HG02870 (cell line): ENCODE measurements at regions not wholly inside any gene's neighbourhood (a gene's known extent, or its start where the extent isn't known, plus 50 kb on each side); places are given as distances from the start of the nearest gene placed in this dataset.
"Not testable (repeated sequence)": the region's sequence is repeated elsewhere in the genome, so short reads cannot be mapped to it uniquely, and the experiment has no call there.

Experiments used
- ATAC-seq: cut with Tn5 transposase; IDR thresholded peaks from one replicate; pipeline ENCODE4 v1.9.1; 2021; ENCODE audit warnings: mild to moderate bottlenecking, moderate library complexity; ENCODE audit not compliant: unreplicated experiment

DNA sequence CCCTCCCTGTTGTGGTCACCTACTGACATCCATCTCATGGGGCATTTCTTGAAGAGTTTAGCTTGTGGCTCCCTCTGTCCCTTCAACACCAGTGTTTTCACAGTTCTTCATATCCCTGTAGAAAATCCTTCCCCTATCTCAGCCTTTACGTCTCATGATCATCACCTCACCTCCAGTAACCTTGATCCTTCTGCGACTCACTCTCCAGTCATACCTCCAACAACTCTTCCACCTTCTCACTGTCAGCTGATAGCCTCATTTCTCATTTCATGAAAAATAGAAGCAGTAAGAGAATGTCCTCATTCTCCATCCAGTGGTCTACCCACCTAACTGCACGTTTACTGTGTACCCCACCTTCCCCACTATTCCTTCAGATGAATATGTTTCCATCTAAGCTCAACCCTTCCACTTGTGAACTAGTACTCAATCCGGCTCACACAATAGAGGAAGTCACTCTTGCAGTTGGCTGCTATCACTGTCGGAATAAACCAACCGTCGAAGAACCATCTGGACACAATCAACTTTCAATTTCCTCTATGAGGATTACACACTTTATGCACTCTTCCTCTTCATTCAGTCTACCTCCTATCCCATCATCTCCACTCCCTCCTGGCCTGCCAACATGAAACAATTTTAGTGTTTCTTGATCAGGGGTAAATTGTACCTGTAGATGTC is 256.0 kb downstream of the AHR start:
- ATAC-seq = no peak

DNA sequence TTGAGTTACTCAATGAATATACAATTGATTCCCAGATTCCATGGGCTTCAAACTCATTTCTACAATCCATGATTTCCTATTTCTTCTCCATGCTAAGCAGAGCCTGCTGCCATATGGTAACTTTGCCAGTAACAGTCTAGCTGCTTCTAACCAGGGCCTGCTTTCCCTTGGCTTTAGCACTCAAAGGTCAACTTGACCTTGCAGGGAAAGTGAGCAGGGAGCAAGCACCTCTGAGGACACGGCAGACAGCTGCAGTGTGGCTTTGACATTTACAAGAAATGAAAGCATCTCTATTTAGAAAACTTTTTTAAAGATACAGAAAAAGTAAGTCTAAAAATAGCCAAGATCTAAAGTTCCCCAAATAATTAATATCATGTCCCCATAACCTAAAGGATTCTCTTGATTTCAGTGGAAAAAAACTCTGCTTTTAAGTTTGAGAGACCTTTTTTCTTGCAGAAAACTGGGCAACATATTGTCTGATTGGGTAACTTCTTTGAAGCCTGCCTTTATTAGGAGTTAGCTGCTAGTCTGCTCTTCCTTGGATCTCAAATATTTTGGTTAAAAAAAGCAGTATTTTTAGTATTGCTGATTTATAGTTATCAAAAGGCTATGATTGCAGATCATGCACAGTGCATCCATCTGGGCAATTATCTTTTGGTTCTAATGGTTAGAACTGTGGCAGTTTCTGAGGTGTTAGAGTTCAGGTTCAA is 257.9 kb downstream of the AHR start:
- no peak for ATAC-seq

DNA sequence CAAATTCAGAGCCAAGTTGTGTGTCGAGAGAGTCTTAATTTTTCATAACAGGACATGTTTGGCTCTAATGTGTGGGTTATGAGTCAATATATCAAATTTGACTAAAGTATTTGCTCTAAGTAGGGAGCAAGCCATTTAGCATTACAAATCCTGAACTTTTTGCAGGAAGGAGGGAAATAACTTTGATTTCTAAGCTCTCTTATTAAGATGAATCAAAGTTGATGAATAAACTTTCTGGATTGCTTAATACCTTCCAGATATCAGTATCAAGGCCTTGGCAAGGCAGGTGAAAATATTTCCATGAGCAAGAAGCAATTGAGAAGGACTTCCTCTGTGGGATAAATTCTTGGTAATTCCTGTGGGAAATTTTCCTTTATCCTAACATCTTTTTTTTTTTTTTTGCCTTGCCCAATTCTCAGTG is 258.8 kb downstream of the AHR start:
- ATAC-seq = no peak

DNA sequence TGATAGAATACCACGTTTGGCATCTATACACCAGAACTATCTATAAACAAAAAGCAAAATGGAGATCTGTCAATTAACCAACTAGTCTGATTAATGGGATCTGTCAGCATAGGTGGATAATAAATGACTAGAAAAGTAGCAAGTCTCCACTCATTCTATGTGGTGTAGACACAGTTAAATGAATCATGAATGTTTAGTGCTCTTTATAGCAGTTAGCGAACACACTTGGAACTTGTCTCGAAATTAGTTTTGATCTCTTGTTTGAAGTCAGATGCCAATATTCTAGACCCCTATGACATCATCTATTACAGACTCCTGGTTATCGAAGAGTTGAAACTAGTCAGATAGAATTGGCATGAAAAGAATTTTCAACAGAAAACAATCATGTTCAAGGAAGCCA is 259.7 kb downstream of the AHR start:
- ATAC-seq = no peak

DNA sequence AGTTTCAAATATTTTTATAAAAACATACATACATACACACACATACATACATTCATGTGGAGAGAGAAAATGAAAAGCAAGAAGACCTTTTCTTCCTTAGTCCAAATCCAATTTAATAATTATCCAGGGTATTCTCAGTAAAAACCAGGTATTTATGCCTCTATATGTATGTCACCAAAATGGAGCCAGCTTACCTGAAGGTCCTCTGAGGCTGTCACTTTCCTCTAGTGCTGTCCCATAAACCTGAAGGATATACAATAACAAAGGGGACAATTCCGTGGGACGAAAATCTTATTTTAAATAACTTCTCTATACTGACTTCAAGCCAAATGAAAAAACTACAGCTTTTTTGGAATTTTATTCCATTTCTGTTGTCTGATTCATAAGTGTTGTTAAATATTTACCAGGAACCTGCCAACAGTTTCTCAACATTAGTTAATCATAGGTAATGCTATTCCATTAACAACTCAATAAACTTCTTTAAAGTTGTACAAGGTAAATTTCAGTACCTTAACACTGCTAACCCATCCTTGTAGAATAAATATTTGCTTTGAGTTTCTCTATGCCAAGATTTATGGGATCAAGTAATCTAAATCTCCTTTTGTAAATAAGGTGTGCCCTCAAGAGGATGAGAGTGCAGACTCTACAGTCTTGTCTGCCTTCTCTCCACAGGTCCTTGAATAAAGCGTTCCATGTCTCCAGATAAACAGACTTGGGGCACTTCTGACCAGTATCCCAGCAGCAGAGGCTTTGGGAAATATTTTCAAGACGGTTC is 260.3 kb downstream of the AHR start:
- no peak for ATAC-seq

DNA sequence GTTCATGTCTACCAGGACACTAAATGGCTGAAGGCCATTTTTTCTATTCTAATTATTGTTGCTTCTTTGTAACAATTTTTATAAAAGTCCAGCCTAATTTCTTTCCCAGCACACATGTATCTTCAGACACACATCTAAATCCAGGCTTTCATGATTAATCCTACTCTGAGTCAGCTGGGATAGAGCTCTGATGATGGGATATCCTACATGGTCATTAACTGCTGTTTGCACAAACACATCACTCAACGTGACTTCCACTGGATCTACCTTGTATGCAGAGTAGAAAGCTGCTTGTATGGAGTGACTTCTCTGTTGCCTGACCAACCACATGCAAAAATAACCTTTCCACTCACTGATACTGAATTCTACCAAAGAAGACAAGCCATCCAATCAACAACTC is 260.9 kb downstream of the AHR start:
- no peak for ATAC-seq

DNA sequence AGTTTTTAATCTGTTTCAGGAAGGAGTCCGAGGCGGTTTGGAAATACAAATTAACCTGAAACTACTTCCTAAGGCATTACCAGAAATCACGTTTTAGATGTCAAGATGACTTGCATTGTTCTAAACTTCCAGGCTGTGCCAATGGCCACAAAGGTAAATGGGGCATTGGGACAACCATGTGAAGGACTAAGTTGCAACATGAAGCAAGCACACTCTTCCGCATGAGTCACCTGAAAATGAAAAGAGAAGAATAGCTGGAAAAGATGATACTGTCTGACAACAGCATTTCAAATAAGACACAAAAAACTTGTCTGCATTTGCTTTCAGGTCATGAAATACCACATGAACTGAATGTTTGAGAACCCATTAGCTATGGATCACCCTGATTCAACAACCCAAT is 262.1 kb downstream of the AHR start:
- no peak for ATAC-seq

DNA sequence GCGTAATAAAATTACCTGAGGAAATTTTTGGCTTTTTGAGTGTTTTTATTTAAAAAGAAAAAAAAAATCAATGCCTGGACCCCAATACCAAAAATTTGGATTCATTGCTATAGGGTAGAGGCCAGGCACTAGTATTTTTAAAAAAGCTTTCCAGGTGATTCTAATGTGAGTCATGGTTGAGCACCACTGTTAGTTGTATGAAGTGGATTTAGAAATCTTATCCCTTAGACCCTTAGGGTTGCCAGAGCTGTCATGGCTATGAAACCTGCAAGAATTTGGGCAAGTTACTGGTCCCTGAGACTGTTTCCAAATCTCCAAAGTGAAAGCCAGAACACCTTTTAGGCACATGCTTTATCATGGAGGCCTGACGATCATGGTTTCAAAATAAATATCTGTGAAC is 262.5 kb downstream of the AHR start:
- no peak for ATAC-seq

DNA sequence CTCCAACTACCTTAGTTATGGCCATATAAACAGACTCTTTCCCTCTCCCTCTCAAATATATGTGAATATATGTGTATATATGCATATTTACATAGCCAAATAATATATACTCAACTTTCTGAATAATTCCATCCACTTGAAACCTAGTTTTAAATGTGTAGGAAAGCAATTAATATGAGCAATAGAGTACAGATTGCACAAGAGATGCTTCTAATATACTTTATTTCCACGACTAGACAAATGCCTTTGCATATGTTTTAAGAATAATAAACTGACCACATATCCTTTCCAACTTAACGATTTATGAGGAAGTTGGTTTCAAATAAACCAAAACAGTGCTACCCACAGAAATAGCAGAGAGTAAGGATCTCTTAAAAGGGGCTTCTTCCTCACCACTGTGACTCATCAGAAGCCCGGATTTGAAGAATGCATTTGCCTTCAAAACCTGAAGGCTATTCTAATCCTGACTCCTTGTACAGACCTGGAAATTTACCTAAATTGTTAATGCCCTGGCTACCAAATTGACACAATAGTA is 266.3 kb downstream of the AHR start:
- ATAC-seq = no peak

DNA sequence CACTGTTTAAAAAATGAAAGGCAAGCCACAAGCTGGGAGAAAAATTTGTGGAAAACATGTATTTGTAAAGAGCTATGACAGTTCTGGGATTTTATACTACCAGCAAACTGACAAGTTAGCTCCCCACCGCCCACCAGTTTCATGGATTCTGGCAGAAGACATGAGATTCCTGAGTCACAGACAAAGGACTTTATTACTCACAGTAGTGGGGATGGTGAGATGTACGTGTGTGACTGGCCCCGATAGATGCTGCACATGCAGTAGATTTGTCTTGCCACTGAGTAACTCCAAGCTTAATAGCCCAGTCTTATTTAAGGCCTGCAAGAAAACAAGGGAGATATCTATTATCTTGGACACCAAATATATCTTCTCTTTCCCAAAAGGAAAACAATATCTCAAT is 281.7 kb downstream of the AHR start:
- ATAC-seq = no peak

DNA sequence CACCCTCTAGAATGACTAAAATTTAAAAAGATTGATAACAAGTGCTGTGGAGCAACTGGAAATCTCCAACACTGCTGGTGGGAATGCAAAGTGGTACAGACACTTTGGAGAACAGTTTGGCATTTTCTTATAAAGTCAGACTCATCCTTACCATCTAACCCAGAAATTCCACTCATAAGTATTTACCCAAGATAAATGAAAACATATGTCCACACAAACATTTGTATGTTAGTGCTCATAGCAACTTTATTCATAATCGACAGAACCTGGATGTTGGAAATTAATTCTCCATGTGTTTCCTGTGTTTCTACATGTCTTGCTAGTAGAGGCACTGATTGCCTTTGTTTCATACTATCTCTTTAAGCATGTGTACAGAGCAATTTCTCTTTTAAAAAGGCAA is 282.4 kb downstream of the AHR start:
- ATAC-seq = no peak

DNA sequence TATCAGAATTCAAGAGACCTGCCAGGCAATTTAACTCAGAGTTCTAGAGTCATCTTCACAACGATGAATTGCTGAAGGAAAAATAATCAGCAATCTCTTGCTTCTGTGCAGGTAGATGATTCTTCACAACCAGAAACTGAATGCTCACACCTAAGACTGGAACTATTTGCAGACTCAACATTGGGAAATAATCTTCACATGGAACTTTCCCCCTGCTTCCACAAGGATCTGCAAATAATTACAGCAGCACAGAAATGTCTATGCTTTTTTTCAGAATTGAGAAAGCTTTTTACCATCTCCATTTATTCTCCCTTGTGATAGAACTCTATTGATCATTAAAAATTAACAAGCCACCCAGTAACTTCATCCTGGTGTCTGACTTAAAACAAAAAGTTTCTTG is 282.8 kb downstream of the AHR start:
- ATAC-seq = no peak

DNA sequence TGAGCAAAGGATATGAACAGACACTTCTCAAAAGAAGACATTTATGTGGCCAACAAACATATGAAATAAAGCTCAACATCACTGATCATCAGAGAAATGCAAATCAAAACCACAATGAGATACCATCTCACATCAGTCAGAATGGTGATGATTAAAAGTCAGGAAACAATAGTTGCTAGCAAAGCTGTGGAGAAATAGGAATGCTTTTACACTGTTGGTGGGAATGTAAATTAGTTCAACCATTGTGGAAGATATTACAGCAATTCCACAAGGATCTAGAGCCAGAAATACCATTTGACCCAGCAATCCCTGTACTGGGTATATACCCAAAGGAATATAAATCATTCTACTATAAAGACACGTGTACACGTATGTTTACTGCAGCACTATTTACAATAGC is 284.2 kb downstream of the AHR start:
- not testable (repeated sequence) for ATAC-seq

DNA sequence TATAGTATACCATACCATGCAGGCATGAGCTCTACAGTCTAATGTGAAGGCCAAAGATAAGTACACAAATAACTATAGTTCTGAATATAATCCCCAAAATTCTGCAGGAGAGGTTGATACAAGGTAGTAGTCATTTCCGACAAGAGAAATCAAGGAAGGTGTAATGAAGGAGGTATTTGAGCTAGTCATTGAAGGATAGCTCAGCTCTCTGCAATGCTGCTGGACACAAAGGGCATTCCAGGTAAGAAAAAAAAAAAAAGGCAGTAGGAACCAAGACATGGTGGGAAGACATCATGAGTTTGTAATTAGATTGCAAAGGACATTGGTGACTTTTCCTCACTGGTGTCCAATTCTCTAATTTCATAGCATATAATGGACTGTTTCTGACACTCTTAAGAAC is 285.3 kb downstream of the AHR start:
- ATAC-seq = no peak

DNA sequence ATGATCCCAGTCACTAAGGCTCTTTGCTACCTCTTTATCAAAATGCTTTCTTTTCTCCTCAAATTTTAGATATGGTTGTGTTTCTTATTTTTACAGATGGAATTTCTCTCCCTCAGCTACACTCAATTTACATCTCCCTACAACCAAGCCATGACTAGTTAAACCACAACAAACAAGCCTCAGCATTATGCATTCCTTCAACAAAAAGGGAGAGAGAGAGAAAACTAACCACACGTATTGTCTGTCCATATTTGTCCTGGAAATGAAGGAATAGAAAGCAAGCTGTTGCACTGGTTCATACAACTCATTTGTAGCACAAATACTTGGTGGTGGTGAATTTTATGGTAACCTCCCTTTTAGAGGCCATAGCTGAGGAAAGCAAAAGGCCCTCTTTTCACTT is 286.4 kb downstream of the AHR start:
- ATAC-seq = no peak

DNA sequence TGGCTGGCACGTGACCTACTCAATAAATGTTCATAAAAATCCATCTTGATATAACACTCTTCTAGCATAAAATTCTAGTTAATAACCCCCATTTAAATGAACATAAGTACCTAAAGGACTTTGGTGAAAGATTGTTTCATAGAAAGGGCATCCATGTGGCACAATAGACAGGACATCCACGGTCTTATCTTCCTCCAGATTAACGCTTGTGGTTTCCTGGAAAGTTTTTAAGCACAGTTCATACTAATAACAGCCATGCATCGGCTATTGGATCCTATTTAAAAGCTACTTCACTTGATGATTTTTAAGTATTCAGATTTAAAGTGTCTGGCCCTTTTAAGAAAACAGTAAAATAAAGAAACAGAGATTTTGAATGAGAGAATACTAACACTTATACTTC is 288.3 kb downstream of the AHR start:
- ATAC-seq = no peak

DNA sequence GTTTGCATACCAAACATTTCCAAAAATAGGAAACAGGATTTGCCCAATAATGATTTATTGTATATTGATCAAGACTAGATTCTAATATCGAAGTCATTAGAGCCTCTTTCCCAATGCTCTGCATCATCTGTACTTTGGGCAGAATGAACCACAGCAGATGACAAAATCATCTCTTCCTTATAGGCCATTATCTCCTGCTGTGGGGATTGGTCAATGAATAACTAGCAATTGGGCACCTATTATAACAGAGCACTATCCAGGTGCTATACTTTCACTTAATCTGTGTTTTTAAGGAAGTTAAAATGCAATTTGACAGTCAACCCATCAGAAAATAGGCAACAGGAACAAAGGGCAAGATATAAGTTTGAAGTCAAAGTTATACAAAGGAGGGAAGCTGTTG is 290.3 kb downstream of the AHR start:
- ATAC-seq = no peak

DNA sequence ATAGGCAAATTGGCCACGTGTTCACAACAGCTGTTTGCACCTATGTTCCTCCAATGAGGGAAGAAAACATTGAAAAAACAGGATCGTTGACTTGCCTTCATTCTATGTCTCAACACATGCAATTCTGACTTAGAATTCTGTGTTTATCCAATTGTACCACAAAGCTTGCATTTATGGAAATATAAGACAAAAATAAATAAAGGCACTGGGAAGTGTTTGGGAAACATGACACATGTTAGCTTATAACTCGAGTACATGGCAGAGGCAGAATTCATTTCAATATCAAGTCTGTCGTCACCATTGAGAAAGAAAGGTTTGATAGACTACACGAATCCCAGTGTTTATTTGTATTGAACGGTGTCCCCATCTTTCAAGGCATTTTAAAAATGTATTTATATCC is 291.2 kb downstream of the AHR start:
- ATAC-seq = no peak

DNA sequence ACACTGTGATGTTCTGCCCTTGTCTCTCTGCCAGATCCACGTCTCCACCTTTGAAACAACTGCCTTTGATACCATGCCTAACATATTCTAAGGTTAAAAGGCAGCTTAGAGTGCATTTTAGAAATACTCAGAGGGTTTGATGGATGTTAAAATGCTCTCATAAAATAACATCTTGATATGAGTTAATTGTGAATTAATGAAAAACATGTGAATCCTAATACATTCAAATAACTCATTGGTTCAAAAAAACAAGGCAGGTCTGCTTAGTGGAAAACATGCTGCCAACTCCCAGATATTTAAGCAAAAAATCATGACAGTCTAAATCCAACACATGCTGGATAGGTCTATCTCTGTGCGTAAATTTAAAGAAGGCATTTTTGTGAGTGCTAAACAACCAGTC is 291.8 kb downstream of the AHR start:
- ATAC-seq = no peak

DNA sequence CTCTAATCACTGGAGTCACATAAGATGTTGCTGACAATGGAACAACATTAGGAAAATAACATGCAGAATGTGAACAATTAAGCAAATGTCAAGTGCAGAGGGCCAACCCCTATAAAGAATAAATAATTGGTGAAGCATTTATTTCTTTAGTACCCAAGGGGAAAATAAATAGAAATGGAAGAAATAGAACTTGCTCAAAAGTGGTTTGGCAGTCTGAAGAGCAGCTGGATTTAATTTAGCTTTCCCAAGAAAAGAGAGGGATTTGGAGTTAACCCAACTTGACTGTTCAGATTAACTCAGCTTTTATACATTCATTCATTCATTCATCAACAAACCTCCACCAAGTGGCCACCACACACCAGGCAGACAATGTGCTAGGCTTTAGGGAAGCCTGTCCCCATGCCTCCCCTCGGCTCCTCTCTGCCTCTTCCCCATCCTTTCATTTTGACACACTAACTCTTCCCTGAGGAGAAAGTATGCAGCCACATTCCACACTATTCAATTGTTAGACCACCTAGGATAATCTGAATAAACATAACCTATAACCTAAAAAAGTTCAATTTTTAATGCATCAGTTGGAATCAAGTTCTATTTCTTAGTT is 295.5 kb downstream of the AHR start:
- no peak for ATAC-seq

DNA sequence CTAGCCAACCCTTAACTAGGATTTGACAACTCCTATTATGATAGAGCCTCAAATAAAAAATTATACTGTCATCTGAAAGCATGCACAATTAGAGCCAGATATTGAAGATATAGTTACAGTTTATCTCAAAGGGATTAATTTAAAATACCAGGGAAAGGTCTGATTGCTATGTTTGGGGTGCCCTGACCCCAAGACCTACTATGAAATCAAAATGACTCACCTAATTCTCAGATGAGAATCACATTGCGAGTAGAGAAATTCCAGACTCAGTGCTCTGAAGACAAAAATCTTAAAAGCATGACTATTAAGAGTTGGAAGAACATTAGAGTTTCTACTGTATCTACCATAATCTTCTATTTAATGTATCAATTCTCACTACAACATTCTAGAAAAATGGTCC is 297.1 kb downstream of the AHR start:
- no peak for ATAC-seq
